ENCODE measurements at regions not wholly inside any gene's neighbourhood (a gene's known extent, or its start where the extent isn't known, plus 50 kb on each side); places are given as distances from the start of the nearest gene placed in this dataset.

- DNase-seq, result no peak
These were observed 51.1 kb upstream of the BEGAIN start for GRCh38 chr14:100638211-100638855.

GRCh38 chr14:100639280-100639679 lies 52.1 kb upstream of the BEGAIN start:
- DNase-seq, result no peak

GRCh38 chr14:100640471-100641273 lies 53.5 kb upstream of the BEGAIN start:
- peak; percentile 10 to 75 (median 46) for DNase-seq

GRCh38 chr14:100641274-100641860 lies 54.1 kb upstream of the BEGAIN start:
- DNase-seq, result no peak

- no peak for DNase-seq
These were observed 56.2 kb upstream of the BEGAIN start for GRCh38 chr14:100643426-100643825.

GRCh38 chr14:100644383-100644782 lies 57.2 kb upstream of the BEGAIN start:
- DNase-seq, result no peak

- DNase-seq, result no peak
These were observed 57.6 kb upstream of the BEGAIN start for GRCh38 chr14:100644784-100645183.

GRCh38 chr14:100645196-100645981 lies 58.2 kb upstream of the BEGAIN start:
- DNase-seq, result peak; percentile 58 to 86 (median 78)

GRCh38 chr14:100645982-100646314 lies 58.7 kb upstream of the BEGAIN start:
- no peak for DNase-seq

- no peak for DNase-seq
These were observed 61.4 kb upstream of the BEGAIN start for GRCh38 chr14:100648474-100649172.

- DNase-seq, result no peak
These were observed 61.9 kb upstream of the BEGAIN start for GRCh38 chr14:100649173-100649519.

GRCh38 chr14:100651999-100652508 lies 64.8 kb upstream of the BEGAIN start:
- DNase-seq, result no peak

GRCh38 chr14:100652744-100653143 lies 65.5 kb upstream of the BEGAIN start:
- DNase-seq, result no peak

GRCh38 chr14:100653409-100653808 lies 66.2 kb upstream of the BEGAIN start:
- DNase-seq, result peak in 2 of 6 experiments; percentile 17 to 29

GRCh38 chr14:100654025-100654813 lies 67.0 kb upstream of the BEGAIN start:
- DNase-seq, result no peak

GRCh38 chr14:100654814-100655740 lies 67.9 kb upstream of the BEGAIN start:
- DNase-seq, result peak in 5 of 6 experiments; percentile 10 to 47 (median 22)

- DNase-seq, result no peak
These were observed 68.5 kb upstream of the BEGAIN start for GRCh38 chr14:100655741-100656085.

- no peak for DNase-seq
These were observed 69.7 kb upstream of the DLK1 start for GRCh38 chr14:100656996-100657395.

GRCh38 chr14:100657780-100658179 lies 68.9 kb upstream of the DLK1 start:
- DNase-seq, result no peak

- no peak for DNase-seq
These were observed 68.4 kb upstream of the DLK1 start for GRCh38 chr14:100658181-100658886.
